ENCODE measurements at regions not wholly inside any gene's neighbourhood (a gene's known extent, or its start where the extent isn't known, plus 50 kb on each side); places are given as distances from the start of the nearest gene placed in this dataset.

- H3K4me3 ChIP-seq (ENCODE audit: low read depth, low read length): no peak overlapping the region
- DNase-seq (ENCODE audit: low read depth): no peak
- TF ChIP-seq CTCF (IDR thresholded peaks at IDR 0.05; ENCODE audit: low read depth, low read length, missing control alignments): no peak
- in situ Hi-C loops (cut with HindIII; ENCODE audit: low sequenced_read_pairs): no loop called here
Observed at GRCh38 chr2:76544901-76545300, 834.2 kb upstream of the GCFC2 start.

GRCh38 chr2:76517574-76517909 lies 806.8 kb upstream of the GCFC2 start:
- in situ Hi-C loops (cut with HindIII; ENCODE audit: low sequenced_read_pairs): no loop called here
- no peak overlapping the region for H3K4me3 ChIP-seq (ENCODE audit: low read depth, low read length)
- DNase-seq (ENCODE audit: low read depth): no peak
- no peak for TF ChIP-seq CTCF (IDR thresholded peaks at IDR 0.05; ENCODE audit: low read depth, low read length, missing control alignments)

GRCh38 chr2:76516861-76517573 lies 806.3 kb upstream of the GCFC2 start:
- no peak overlapping the region for H3K4me3 ChIP-seq (ENCODE audit: low read depth, low read length)
- no peak for TF ChIP-seq CTCF (IDR thresholded peaks at IDR 0.05; ENCODE audit: low read depth, low read length, missing control alignments)
- DNase-seq (ENCODE audit: low read depth): no peak
- in situ Hi-C loops (cut with HindIII; ENCODE audit: low sequenced_read_pairs): no loop called here

DNA sequence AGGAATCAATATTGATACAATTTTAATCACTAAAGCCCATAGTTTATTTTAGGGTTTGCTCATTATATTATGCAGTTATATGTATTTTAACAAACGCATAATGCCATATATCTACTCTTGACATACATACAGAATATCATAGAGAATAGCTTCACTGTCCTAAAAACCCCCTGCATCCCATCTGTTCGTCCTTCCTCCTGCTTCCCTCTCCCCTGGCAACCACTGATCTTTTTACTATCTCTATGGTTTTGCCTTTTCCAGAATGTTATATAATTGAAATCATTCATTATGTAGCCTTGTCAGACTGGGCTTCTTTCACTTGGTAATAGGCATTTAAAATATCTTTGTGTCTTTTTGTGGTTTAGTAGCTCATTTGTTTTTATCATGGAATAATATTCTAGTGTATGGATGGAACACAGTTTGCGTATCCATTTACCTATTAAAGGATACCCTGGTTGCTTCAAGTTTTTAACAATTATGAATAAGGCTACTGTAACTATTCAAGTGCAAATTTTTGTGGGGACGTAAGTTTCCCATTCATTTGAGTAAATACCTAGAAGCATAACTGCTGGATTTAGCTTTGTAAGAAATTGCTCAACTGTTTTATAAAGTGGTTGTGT lies 801.6 kb upstream of the GCFC2 start:
- no peak for DNase-seq (ENCODE audit: low read depth)
- in situ Hi-C loops (cut with HindIII; ENCODE audit: low sequenced_read_pairs): no loop called here
- no peak overlapping the region for H3K4me3 ChIP-seq (ENCODE audit: low read depth, low read length)
- no peak for TF ChIP-seq CTCF (IDR thresholded peaks at IDR 0.05; ENCODE audit: low read depth, low read length, missing control alignments)

DNA sequence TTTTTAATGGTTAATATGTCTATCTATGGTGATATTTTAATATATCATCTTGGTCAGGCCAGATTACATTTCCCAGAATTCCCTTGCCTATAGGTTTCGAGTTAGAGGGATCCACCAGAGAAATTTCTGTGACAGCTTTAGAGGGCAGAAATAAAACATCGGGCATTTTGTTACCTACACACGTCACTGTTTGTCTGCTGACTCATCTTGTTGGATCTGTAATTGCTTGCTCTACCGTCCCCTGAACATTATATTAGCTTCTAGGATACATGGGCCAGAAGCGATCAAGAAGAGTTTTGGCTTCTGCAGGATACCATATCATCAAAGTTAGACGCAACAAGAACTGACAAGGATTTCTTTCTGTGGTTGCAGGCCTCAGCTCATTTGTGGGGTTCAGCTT lies 795.8 kb upstream of the GCFC2 start:
- in situ Hi-C loops (cut with HindIII; ENCODE audit: low sequenced_read_pairs): no loop called here
- DNase-seq (ENCODE audit: low read depth): no peak
- H3K4me3 ChIP-seq (ENCODE audit: low read depth, low read length): no peak overlapping the region
- TF ChIP-seq CTCF (IDR thresholded peaks at IDR 0.05; ENCODE audit: low read depth, low read length, missing control alignments): no peak

DNA sequence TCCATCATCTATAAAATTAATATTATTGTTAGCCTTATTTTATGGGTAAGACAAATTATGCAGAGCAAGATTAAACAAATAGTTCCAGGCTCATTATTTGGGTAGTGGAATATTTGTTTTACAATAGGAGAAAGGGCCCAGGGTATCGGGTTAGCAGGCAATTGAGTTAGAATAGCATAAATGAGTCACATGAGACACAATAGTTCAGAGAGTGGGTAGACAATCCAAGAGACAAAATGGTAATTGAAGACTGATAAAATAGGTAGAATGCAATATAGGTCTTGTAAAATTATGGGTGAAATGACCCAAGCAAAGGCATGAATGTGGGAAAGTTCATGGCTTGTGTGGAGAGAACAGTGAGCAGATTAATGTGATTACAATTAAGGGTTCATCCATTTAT lies 790.9 kb upstream of the GCFC2 start:
- no peak overlapping the region for H3K4me3 ChIP-seq (ENCODE audit: low read depth, low read length)
- in situ Hi-C loops (cut with HindIII; ENCODE audit: low sequenced_read_pairs): no loop called here
- no peak for DNase-seq (ENCODE audit: low read depth)
- no peak for TF ChIP-seq CTCF (IDR thresholded peaks at IDR 0.05; ENCODE audit: low read depth, low read length, missing control alignments)

All from astrocyte of the cerebellum (primary cell).